Ammon's horn (tissue), 1 donor: ENCODE measurements at regions not wholly inside any gene's neighbourhood (a gene's known extent, or its start where the extent isn't known, plus 50 kb on each side); places are given as distances from the start of the nearest gene placed in this dataset.

Experiments
- DNase-seq: peaks from one replicate; pipeline ENCODE4 v3.0.0-alpha.2; 2016; ENCODE audit warnings: low spot score

- DNase-seq, result no peak
Observed at GRCh38 chr2:65730186-65730585, 297.8 kb upstream of the SPRED2 start.

- DNase-seq, result no peak
Observed at GRCh38 chr2:65729246-65729645, 296.8 kb upstream of the SPRED2 start.

- DNase-seq, result no peak
Observed at GRCh38 chr2:65728477-65729180, 296.2 kb upstream of the SPRED2 start.

- DNase-seq, result no peak
Observed at GRCh38 chr2:65727816-65728215, 295.4 kb upstream of the SPRED2 start.

GRCh38 chr2:65727381-65727780, 295.0 kb upstream of the SPRED2 start:
- DNase-seq, result no peak

GRCh38 chr2:65724752-65725151, 292.4 kb upstream of the SPRED2 start:
- no peak for DNase-seq

GRCh38 chr2:65724336-65724735, 291.9 kb upstream of the SPRED2 start:
- no peak for DNase-seq

- peak; percentile 40 for DNase-seq
Observed at GRCh38 chr2:65722028-65722778, 289.8 kb upstream of the SPRED2 start.

GRCh38 chr2:65716698-65717097, 284.3 kb upstream of the SPRED2 start:
- DNase-seq, result no peak

- no peak for DNase-seq
Observed at GRCh38 chr2:65715323-65715722, 282.9 kb upstream of the SPRED2 start.

- DNase-seq, result no peak
Observed at GRCh38 chr2:65714866-65715265, 282.5 kb upstream of the SPRED2 start.

GRCh38 chr2:65711863-65712262, 279.5 kb upstream of the SPRED2 start:
- DNase-seq, result no peak

- DNase-seq, result no peak
Observed at GRCh38 chr2:65710779-65711295, 278.4 kb upstream of the SPRED2 start.

GRCh38 chr2:65710356-65710755, 278.0 kb upstream of the SPRED2 start:
- DNase-seq, result no peak

- DNase-seq, result no peak
Observed at GRCh38 chr2:65708086-65708485, 275.7 kb upstream of the SPRED2 start.

- DNase-seq, result no peak
Observed at GRCh38 chr2:65706411-65706810, 274.0 kb upstream of the SPRED2 start.

- DNase-seq, result no peak
Observed at GRCh38 chr2:65701191-65701590, 268.8 kb upstream of the SPRED2 start.

- no peak for DNase-seq
Observed at GRCh38 chr2:65700720-65701119, 268.3 kb upstream of the SPRED2 start.

- no peak for DNase-seq
Observed at GRCh38 chr2:65700004-65700651, 267.7 kb upstream of the SPRED2 start.

- no peak for DNase-seq
Observed at GRCh38 chr2:65691816-65692215, 259.4 kb upstream of the SPRED2 start.

GRCh38 chr2:65688141-65688886, 255.9 kb upstream of the SPRED2 start:
- DNase-seq, result peak; percentile 50

GRCh38 chr2:65687614-65688013, 255.2 kb upstream of the SPRED2 start:
- DNase-seq, result peak; percentile 12
